Endothelial cell (in vitro differentiated cells): ENCODE measurements at regions not wholly inside any gene's neighbourhood (a gene's known extent, or its start where the extent isn't known, plus 50 kb on each side); places are given as distances from the start of the nearest gene placed in this dataset.

Experiments
- DNase-seq: peaks from one replicate; pipeline ENCODE4 v3.0.0; 2021; ENCODE audit warnings: low spot score
- H3K27ac Mint-ChIP-seq: one replicate; pipeline ENCODE4 v1.8.0; 2021; ENCODE audit warnings: mixed read lengths, inconsistent platforms; ENCODE audit not compliant: unreplicated experiment
- H3K27me3 Mint-ChIP-seq: one replicate; pipeline ENCODE4 v1.8.0; 2021; ENCODE audit warnings: mild to moderate bottlenecking, moderate library complexity, mixed read lengths, inconsistent platforms; ENCODE audit not compliant: unreplicated experiment
- H3K36me3 Mint-ChIP-seq: one replicate; pipeline ENCODE4 v1.8.0; 2021; ENCODE audit warnings: mild to moderate bottlenecking, low read depth, mixed read lengths, inconsistent platforms; ENCODE audit not compliant: unreplicated experiment
- H3K4me1 Mint-ChIP-seq: one replicate; pipeline ENCODE4 v1.8.0; 2021; ENCODE audit warnings: mild to moderate bottlenecking, mixed read lengths, inconsistent platforms; ENCODE audit not compliant: unreplicated experiment
- H3K4me3 Mint-ChIP-seq: one replicate; pipeline ENCODE4 v1.8.0; 2021; ENCODE audit warnings: mild to moderate bottlenecking, mixed read lengths, inconsistent platforms; ENCODE audit not compliant: unreplicated experiment
- H3K9me3 Mint-ChIP-seq: one replicate; pipeline ENCODE4 v1.8.0; 2021; ENCODE audit warnings: mixed read lengths, inconsistent platforms; ENCODE audit not compliant: unreplicated experiment
- TF ChIP-seq, protein P1 (sequence below): fragments of 200-600 bp; sonication (generic); IDR thresholded peaks from one replicate; pipeline ENCODE4 v1.5.0; 2021; ENCODE audit warnings: antibody characterized with exemption; ENCODE audit not compliant: unreplicated experiment

DNA sequence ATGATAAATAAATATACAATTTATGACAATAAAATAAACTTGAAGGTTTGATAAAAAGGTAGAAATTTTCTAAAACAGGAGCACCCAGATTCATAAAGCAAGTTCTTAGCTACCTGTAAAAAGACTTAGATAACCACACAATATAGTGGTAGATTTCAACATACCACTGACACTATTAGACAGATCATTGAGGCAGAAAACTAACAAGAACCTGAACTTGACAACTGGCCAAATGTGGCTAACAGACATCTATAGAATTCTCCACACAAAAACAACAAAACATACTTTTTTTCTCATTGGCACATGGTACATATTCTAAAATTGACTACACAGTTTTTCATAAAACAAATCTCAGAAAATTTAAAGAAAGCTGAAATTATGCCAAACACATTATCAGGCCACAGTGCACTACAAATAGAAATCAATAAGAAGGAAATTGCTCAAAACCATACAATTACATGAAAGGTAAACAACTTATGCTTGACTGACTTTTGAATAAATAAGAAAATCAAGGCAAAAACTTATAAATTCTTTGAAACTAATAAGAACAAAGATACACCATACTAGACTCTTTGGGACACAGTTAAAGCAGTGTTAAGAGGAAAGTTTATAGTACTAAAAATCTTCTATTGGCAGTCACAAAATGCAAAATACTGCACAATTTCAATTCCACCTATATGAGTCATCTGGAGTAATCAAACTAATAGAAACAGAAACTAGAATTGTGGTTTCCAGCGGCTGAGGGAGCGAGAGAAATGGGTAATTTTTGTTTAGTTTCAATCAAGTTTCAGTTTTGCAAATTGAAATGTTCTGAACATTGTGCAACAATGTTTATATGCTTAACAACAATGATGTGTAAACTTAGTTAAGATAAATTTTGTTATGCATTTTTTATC, 925.6 kb downstream of the SH3BGRL start:
- Mint-ChIP-seq H3K27me3 (no peaks in the 10 kb centered on the region), H3K4me3 (no peak overlapping the region), H3K4me1 (no peaks in the 10 kb centered on the region), H3K36me3 (no peaks in the 10 kb centered on the region), H3K27ac (no peak overlapping the region), H3K9me3 (no peaks in the 10 kb centered on the region)
- TF ChIP-seq, protein P1, sequence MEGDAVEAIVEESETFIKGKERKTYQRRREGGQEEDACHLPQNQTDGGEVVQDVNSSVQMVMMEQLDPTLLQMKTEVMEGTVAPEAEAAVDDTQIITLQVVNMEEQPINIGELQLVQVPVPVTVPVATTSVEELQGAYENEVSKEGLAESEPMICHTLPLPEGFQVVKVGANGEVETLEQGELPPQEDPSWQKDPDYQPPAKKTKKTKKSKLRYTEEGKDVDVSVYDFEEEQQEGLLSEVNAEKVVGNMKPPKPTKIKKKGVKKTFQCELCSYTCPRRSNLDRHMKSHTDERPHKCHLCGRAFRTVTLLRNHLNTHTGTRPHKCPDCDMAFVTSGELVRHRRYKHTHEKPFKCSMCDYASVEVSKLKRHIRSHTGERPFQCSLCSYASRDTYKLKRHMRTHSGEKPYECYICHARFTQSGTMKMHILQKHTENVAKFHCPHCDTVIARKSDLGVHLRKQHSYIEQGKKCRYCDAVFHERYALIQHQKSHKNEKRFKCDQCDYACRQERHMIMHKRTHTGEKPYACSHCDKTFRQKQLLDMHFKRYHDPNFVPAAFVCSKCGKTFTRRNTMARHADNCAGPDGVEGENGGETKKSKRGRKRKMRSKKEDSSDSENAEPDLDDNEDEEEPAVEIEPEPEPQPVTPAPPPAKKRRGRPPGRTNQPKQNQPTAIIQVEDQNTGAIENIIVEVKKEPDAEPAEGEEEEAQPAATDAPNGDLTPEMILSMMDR, result no peak
- no peak for DNase-seq

- Mint-ChIP-seq H3K4me3 (no peak overlapping the region), H3K4me1 (no peaks in the 10 kb centered on the region)
These were observed 932.5 kb downstream of the SH3BGRL start for GRCh38 chrX:82134378-82134777.

DNA sequence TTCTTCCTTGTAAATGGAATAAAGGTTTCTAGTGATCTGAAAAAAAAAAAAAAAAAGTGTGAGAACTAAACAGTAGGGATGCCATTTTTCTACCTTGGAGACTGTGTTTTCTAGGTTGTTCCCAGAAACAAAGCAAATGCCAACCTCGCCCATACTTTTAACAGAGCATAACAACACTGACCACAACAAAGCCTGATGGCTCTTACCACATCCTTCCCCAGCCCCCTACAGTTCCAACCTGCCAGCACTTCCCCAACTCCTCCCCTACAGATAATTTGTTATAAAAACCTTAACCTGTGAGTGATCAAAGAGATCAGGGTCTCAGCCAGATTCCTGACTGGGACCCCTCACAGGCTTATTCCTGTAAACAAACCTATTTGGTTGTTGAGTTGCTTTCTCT, 940.0 kb downstream of the SH3BGRL start:
- H3K9me3 Mint-ChIP-seq, result no peaks in the 10 kb centered on the region
- TF ChIP-seq, protein P1, result no peak

More at GRCh38 chrX:82134378-82134777, 932.5 kb downstream of the SH3BGRL start:
- DNase-seq, result no peak
- no peaks in the 10 kb centered on the region for H3K36me3 Mint-ChIP-seq
- TF ChIP-seq, protein P1, result no peak
- no peak overlapping the region for H3K27ac Mint-ChIP-seq
- H3K27me3 Mint-ChIP-seq, result peaks cover 2% of the 10 kb centered on the region
- H3K9me3 Mint-ChIP-seq, result no peaks in the 10 kb centered on the region

DNA sequence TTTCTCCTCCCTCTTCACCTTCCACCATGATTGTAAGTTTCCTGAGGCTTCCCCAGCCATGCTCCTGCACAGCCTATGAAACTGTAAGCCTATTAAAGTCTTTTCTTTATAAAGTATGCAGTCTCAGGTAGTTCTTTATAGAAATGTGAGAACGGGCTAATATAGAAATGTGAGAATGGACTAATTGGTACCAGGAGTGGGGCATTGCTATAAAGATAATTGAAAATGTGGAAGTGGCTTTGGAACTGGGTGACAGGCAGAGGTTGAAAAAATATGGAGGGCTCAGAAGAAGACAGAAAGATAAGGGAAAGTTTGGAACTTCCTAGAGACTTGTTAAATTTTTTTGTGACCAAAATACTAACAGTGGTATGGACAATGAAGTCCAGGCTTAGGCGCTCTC, 959.3 kb downstream of the SH3BGRL start:
- no peaks in the 10 kb centered on the region for H3K9me3 Mint-ChIP-seq
- no peak for DNase-seq
- H3K36me3 Mint-ChIP-seq, result no peaks in the 10 kb centered on the region
- TF ChIP-seq, protein P1, result no peak
- H3K27me3 Mint-ChIP-seq, result peaks cover under 1% of the 10 kb centered on the region
- H3K4me1 Mint-ChIP-seq, result no peaks in the 10 kb centered on the region
- no peak overlapping the region for H3K27ac Mint-ChIP-seq
- no peak overlapping the region for H3K4me3 Mint-ChIP-seq

More for the DNA sequence above, 940.0 kb downstream of the SH3BGRL start:
- Mint-ChIP-seq H3K4me3 (no peak overlapping the region), H3K27me3 (peaks cover 1% of the 10 kb centered on the region), H3K4me1 (no peaks in the 10 kb centered on the region), H3K36me3 (no peaks in the 10 kb centered on the region), H3K27ac (no peak overlapping the region)
- DNase-seq, result no peak

- no peak for DNase-seq
- TF ChIP-seq, protein P1, result no peak
- Mint-ChIP-seq H3K27me3 (peaks cover 4% of the 10 kb centered on the region), H3K27ac (no peak overlapping the region), H3K36me3 (no peaks in the 10 kb centered on the region), H3K4me3 (no peak overlapping the region), H3K9me3 (no peaks in the 10 kb centered on the region), H3K4me1 (no peaks in the 10 kb centered on the region)
These were observed 961.8 kb downstream of the SH3BGRL start for GRCh38 chrX:82163701-82164100.
